GM18499 (cell line): ENCODE measurements at regions not wholly inside any gene's neighbourhood (a gene's known extent, or its start where the extent isn't known, plus 50 kb on each side); places are given as distances from the start of the nearest gene placed in this dataset.
"Not testable (repeated sequence)": the region's sequence is repeated elsewhere in the genome, so short reads cannot be mapped to it uniquely, and the experiment has no call there.

Experiments used
- ATAC-seq: cut with Tn5 transposase; IDR thresholded peaks from one replicate; pipeline ENCODE4 v1.9.1; 2021; ENCODE audit warnings: moderate number of reproducible peaks; ENCODE audit not compliant: insufficient read depth, unreplicated experiment

GRCh38 chr3:181915551-181915950 is 203.8 kb downstream of the SOX2 start:
- ATAC-seq, result no peak

- no peak for ATAC-seq
These were observed 204.3 kb downstream of the SOX2 start for GRCh38 chr3:181916013-181916412.

GRCh38 chr3:181917027-181917426 is 205.3 kb downstream of the SOX2 start:
- ATAC-seq, result no peak

- no peak for ATAC-seq
These were observed 207.7 kb downstream of the SOX2 start for GRCh38 chr3:181919375-181919774.

GRCh38 chr3:181920409-181920808 is 208.7 kb downstream of the SOX2 start:
- no peak for ATAC-seq

- ATAC-seq, result peak; percentile 93
These were observed 209.5 kb downstream of the SOX2 start for GRCh38 chr3:181921220-181921619.

- not testable (repeated sequence) for ATAC-seq
These were observed 214.1 kb downstream of the SOX2 start for GRCh38 chr3:181925841-181926240.

- no peak for ATAC-seq
These were observed 217.8 kb downstream of the SOX2 start for GRCh38 chr3:181929501-181929900.

GRCh38 chr3:181930105-181930504 is 218.4 kb downstream of the SOX2 start:
- no peak for ATAC-seq

- peak; percentile 35 for ATAC-seq
These were observed 220.3 kb downstream of the SOX2 start for GRCh38 chr3:181932039-181932438.

GRCh38 chr3:181933052-181933618 is 221.4 kb downstream of the SOX2 start:
- ATAC-seq, result peak; percentile 38

GRCh38 chr3:181935915-181936314 is 224.2 kb downstream of the SOX2 start:
- no peak for ATAC-seq

GRCh38 chr3:181936774-181937173 is 225.0 kb downstream of the SOX2 start:
- ATAC-seq, result no peak

- ATAC-seq, result not testable (repeated sequence)
These were observed 226.9 kb downstream of the SOX2 start for GRCh38 chr3:181938580-181938979.

GRCh38 chr3:181940703-181941102 is 229.0 kb downstream of the SOX2 start:
- no peak for ATAC-seq

- peak; percentile 86 for ATAC-seq
These were observed 229.5 kb downstream of the SOX2 start for GRCh38 chr3:181941250-181941649.

- ATAC-seq, result no peak
These were observed 231.6 kb downstream of the SOX2 start for GRCh38 chr3:181943285-181943684.

GRCh38 chr3:181947606-181948005 is 235.9 kb downstream of the SOX2 start:
- no peak for ATAC-seq

- no peak for ATAC-seq
These were observed 236.6 kb downstream of the SOX2 start for GRCh38 chr3:181948286-181948685.

- no peak for ATAC-seq
These were observed 240.5 kb downstream of the SOX2 start for GRCh38 chr3:181952221-181952620.

GRCh38 chr3:181952929-181953328 is 241.2 kb downstream of the SOX2 start:
- ATAC-seq, result no peak

GRCh38 chr3:181955566-181955965 is 243.8 kb downstream of the SOX2 start:
- peak; percentile 51 for ATAC-seq

GRCh38 chr3:181956122-181956521 is 244.4 kb downstream of the SOX2 start:
- ATAC-seq, result peak; percentile 37
